ENCODE measurements at regions not wholly inside any gene's neighbourhood (a gene's known extent, or its start where the extent isn't known, plus 50 kb on each side); places are given as distances from the start of the nearest gene placed in this dataset.

GRCh38 chr22:49413551-49413950 is 414.1 kb downstream of the BRD1 start:
- DNase-seq (ENCODE audit: low read depth): no peak
- TF ChIP-seq, protein P1, sequence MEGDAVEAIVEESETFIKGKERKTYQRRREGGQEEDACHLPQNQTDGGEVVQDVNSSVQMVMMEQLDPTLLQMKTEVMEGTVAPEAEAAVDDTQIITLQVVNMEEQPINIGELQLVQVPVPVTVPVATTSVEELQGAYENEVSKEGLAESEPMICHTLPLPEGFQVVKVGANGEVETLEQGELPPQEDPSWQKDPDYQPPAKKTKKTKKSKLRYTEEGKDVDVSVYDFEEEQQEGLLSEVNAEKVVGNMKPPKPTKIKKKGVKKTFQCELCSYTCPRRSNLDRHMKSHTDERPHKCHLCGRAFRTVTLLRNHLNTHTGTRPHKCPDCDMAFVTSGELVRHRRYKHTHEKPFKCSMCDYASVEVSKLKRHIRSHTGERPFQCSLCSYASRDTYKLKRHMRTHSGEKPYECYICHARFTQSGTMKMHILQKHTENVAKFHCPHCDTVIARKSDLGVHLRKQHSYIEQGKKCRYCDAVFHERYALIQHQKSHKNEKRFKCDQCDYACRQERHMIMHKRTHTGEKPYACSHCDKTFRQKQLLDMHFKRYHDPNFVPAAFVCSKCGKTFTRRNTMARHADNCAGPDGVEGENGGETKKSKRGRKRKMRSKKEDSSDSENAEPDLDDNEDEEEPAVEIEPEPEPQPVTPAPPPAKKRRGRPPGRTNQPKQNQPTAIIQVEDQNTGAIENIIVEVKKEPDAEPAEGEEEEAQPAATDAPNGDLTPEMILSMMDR (IDR thresholded peaks at IDR 0.05; ENCODE audit: low read depth, low read length, missing control alignments): no peak
- H3K4me3 ChIP-seq (ENCODE audit: low read depth, low read length): no peak overlapping the region

DNA sequence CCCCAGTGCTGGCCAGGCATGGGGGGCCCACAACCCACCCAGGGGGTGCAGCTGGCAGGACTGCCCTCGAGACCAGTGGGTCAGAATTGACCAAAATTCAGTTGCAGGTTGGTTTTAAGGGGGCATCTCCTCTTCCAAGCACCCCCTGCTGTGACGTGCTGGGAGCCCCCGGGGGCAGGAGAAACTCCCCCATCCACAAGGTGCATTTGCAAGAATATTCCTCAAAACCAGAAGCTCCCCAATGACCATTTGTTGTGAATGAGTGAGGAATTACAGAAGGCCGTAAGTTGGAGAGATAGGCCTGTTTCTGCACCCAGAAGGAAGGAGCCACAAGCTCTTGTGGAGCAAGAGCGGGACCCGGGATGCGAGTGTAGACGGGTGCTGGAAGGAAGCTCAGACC is 414.5 kb downstream of the BRD1 start:
- TF ChIP-seq, protein P1 (IDR thresholded peaks at IDR 0.05; ENCODE audit: low read depth, low read length, missing control alignments): no peak

GRCh38 chr22:49412236-49412635 is 415.4 kb downstream of the BRD1 start:
- no peak for DNase-seq (ENCODE audit: low read depth)
- TF ChIP-seq, protein P1 (IDR thresholded peaks at IDR 0.05; ENCODE audit: low read depth, low read length, missing control alignments): no peak
- no peak overlapping the region for H3K4me3 ChIP-seq (ENCODE audit: low read depth, low read length)

More for the DNA sequence above, 414.5 kb downstream of the BRD1 start:
- no peak overlapping the region for H3K4me3 ChIP-seq (ENCODE audit: low read depth, low read length)
- DNase-seq (ENCODE audit: low read depth): no peak

DNA sequence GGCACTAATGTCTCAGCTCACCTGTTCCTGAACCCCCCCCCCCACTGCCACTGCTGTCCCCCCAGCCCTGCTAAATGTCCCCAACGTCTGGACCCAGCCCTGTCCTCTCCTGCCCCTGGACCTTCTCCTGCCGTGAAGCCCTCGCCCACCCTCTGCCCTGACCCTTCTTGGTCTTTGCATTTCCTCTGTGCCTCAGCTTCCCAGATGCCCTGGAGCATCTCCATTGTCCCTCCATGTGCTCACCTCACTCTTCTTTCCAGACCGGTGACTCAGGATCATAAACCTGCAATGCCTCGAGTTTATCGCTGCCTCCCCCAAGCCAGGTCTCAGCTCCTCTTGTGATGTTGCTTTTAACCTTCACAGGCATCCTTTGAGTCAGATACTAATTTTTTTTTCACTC is 416.4 kb downstream of the BRD1 start:
- TF ChIP-seq, protein P1 (IDR thresholded peaks at IDR 0.05; ENCODE audit: low read depth, low read length, missing control alignments): no peak
- DNase-seq (ENCODE audit: low read depth): no peak
- H3K4me3 ChIP-seq (ENCODE audit: low read depth, low read length): no peak overlapping the region

GRCh38 chr22:49408102-49408836 is 419.4 kb downstream of the BRD1 start:
- no peak overlapping the region for H3K4me3 ChIP-seq (ENCODE audit: low read depth, low read length)
- no peak for DNase-seq (ENCODE audit: low read depth)
- TF ChIP-seq, protein P1 (IDR thresholded peaks at IDR 0.05; ENCODE audit: low read depth, low read length, missing control alignments): no peak

- DNase-seq (ENCODE audit: low read depth): no peak
- TF ChIP-seq, protein P1 (IDR thresholded peaks at IDR 0.05; ENCODE audit: low read depth, low read length, missing control alignments): no peak
- no peak overlapping the region for H3K4me3 ChIP-seq (ENCODE audit: low read depth, low read length)
These were observed 420.6 kb downstream of the BRD1 start for GRCh38 chr22:49406879-49407587.
